A549 (cell line): ENCODE measurements at regions not wholly inside any gene's neighbourhood (a gene's known extent, or its start where the extent isn't known, plus 50 kb on each side); places are given as distances from the start of the nearest gene placed in this dataset.

Source experiments
- CEBPB ChIP-seq, 2 experiments: fragments of >200 bp in 1 of 2; sonication (Bioruptor Twin) in 1 of 2; formaldehyde crosslinking in 1 of 2; IDR thresholded peaks; 2 replicates each; pipeline ENCODE4 v1.6.1; 2012 to 2016
- EP300 ChIP-seq, 2 experiments: fragments of >200 bp; sonication (Bioruptor Twin); formaldehyde crosslinking; IDR thresholded peaks; 2 replicates in 1 of 2; 3 replicates in 1 of 2; pipeline ENCODE4 v1.6.1; 2016 to 2017
- JUN ChIP-seq, 2 experiments: fragments of >200 bp; sonication (Bioruptor Twin); formaldehyde crosslinking; IDR thresholded peaks; 2 replicates in 1 of 2; 3 replicates in 1 of 2; pipeline ENCODE4 v1.6.1; 2016 to 2017
- JUNB ChIP-seq: fragments of >200 bp; sonication (Bioruptor Twin); formaldehyde crosslinking; IDR thresholded peaks from 2 replicates; pipeline ENCODE4 v1.6.1; 2016
- MYC ChIP-seq: IDR thresholded peaks from 2 replicates; pipeline ENCODE4 v1.6.1; 2012; ENCODE audit warnings: mild to moderate bottlenecking, inconsistent platforms, low read length, improper control_type of control experiment, borderline replicate concordance
- NFE2L2 ChIP-seq: fragments of 150-350 bp; conservative IDR thresholded peaks from 2 replicates; pipeline ENCODE4 v1.6.1; 2014; ENCODE audit warnings: low read length
- POLR2A ChIP-seq: IDR thresholded peaks from 2 replicates; pipeline ENCODE4 v1.6.1; 2012; ENCODE audit warnings: mild to moderate bottlenecking, low read length
- POLR2AphosphoS2 ChIP-seq: conservative IDR thresholded peaks from 2 replicates; pipeline ENCODE4 v1.6.1; 2012; ENCODE audit warnings: low read length, improper control_type of control experiment, inconsistent platforms
- RAD21 ChIP-seq, 2 experiments: fragments of >200 bp in 1 of 2; sonication (Bioruptor Twin) in 1 of 2; formaldehyde crosslinking in 1 of 2; IDR thresholded peaks in 1 of 2; conservative IDR thresholded peaks in 1 of 2; 2 replicates in 1 of 2; 3 replicates in 1 of 2; pipeline ENCODE4 v1.6.1; 2012 to 2018; ENCODE audit warnings: inconsistent platforms in 1 of 2
- TP53 ChIP-seq: fragments of 250-450 bp; sonication (Bioruptor Pico); IDR thresholded peaks from 2 replicates; pipeline ENCODE4 v1.5.0; 2021; ENCODE audit warnings: mild to moderate bottlenecking, moderate library complexity
- TF ChIP-seq, protein P1 (sequence below): fragments of >200 bp; sonication (Bioruptor Twin); formaldehyde crosslinking; IDR thresholded peaks from 3 replicates; pipeline ENCODE4 v1.5.1; 2016
- TF ChIP-seq, protein P2 (sequence below): fragments of 200-600 bp; sonication (generic); IDR thresholded peaks from 2 replicates; pipeline ENCODE4 v1.6.1; 2016; ENCODE audit warnings: antibody characterized with exemption, mild to moderate bottlenecking, moderate library complexity
- TF ChIP-seq, protein P3 (sequence below): IDR thresholded peaks from 2 replicates; pipeline ENCODE4 v1.6.1; 2012; ENCODE audit warnings: low read depth, borderline replicate concordance
- TF ChIP-seq, protein P4 (sequence below): IDR thresholded peaks from 2 replicates; pipeline ENCODE4 v1.6.1; 2012

DNA sequence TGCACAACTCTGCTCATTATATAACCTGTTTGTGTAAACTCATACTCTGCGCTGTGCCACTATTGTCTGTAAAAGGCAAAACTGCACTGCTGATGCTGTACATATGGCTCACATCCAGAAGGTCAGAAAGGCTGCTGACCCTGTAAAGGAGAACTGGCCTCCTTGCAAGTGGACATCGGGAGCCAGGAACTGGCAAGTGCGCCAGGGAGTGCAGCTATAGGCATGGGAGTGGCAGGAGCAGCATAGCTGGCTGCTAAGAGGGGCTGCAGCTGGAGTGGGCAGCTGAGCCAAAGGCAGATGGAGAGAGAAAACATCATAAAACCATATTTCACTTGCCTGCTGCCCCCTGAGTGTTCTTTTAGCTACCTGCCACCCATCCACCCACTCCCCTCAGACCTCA is 2183.4 kb upstream of the ACO1 start:
- TF ChIP-seq MYC (no peak), EP300 (IDR thresholded peaks at IDR 0.05) (no peak), JUNB (no peak), TP53 (CRISPR knock-in tag) (no peak), JUN (IDR thresholded peaks at IDR 0.05) (no peak), NFE2L2 (no peak), RAD21 (conservative IDR thresholded peaks at IDR 0.05 in 1 of 2, IDR thresholded peaks at IDR 0.05 in 1 of 2) (no peak), POLR2A (no peak), CEBPB (IDR thresholded peaks at IDR 0.05) (no peak), POLR2AphosphoS2 (no peak)
- TF ChIP-seq, protein P1, sequence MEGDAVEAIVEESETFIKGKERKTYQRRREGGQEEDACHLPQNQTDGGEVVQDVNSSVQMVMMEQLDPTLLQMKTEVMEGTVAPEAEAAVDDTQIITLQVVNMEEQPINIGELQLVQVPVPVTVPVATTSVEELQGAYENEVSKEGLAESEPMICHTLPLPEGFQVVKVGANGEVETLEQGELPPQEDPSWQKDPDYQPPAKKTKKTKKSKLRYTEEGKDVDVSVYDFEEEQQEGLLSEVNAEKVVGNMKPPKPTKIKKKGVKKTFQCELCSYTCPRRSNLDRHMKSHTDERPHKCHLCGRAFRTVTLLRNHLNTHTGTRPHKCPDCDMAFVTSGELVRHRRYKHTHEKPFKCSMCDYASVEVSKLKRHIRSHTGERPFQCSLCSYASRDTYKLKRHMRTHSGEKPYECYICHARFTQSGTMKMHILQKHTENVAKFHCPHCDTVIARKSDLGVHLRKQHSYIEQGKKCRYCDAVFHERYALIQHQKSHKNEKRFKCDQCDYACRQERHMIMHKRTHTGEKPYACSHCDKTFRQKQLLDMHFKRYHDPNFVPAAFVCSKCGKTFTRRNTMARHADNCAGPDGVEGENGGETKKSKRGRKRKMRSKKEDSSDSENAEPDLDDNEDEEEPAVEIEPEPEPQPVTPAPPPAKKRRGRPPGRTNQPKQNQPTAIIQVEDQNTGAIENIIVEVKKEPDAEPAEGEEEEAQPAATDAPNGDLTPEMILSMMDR, result no peak
- TF ChIP-seq, protein P2, sequence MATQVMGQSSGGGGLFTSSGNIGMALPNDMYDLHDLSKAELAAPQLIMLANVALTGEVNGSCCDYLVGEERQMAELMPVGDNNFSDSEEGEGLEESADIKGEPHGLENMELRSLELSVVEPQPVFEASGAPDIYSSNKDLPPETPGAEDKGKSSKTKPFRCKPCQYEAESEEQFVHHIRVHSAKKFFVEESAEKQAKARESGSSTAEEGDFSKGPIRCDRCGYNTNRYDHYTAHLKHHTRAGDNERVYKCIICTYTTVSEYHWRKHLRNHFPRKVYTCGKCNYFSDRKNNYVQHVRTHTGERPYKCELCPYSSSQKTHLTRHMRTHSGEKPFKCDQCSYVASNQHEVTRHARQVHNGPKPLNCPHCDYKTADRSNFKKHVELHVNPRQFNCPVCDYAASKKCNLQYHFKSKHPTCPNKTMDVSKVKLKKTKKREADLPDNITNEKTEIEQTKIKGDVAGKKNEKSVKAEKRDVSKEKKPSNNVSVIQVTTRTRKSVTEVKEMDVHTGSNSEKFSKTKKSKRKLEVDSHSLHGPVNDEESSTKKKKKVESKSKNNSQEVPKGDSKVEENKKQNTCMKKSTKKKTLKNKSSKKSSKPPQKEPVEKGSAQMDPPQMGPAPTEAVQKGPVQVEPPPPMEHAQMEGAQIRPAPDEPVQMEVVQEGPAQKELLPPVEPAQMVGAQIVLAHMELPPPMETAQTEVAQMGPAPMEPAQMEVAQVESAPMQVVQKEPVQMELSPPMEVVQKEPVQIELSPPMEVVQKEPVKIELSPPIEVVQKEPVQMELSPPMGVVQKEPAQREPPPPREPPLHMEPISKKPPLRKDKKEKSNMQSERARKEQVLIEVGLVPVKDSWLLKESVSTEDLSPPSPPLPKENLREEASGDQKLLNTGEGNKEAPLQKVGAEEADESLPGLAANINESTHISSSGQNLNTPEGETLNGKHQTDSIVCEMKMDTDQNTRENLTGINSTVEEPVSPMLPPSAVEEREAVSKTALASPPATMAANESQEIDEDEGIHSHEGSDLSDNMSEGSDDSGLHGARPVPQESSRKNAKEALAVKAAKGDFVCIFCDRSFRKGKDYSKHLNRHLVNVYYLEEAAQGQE, result no peak
- TF ChIP-seq, protein P3, sequence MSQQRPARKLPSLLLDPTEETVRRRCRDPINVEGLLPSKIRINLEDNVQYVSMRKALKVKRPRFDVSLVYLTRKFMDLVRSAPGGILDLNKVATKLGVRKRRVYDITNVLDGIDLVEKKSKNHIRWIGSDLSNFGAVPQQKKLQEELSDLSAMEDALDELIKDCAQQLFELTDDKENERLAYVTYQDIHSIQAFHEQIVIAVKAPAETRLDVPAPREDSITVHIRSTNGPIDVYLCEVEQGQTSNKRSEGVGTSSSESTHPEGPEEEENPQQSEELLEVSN, result no peak
- TF ChIP-seq, protein P4, sequence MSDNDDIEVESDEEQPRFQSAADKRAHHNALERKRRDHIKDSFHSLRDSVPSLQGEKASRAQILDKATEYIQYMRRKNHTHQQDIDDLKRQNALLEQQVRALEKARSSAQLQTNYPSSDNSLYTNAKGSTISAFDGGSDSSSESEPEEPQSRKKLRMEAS, result no peak
